ENCODE measurements at regions not wholly inside any gene's neighbourhood (a gene's known extent, or its start where the extent isn't known, plus 50 kb on each side); places are given as distances from the start of the nearest gene placed in this dataset.

- intact Hi-C loops (cut with DNase I), result no loop called here
- DNase-seq (ENCODE audit: low spot score) (no peak), ATAC-seq (no peak)
Measured at GRCh38 chr3:117710501-117710900, 1000.9 kb downstream of the TUSC7 start.

- intact Hi-C loops (cut with DNase I), result no loop called here
- DNase-seq (ENCODE audit: low spot score) (no peak), ATAC-seq (no peak)
Measured at GRCh38 chr3:117719316-117719926, 1009.8 kb downstream of the TUSC7 start.

- DNase-seq (ENCODE audit: low spot score) (no peak), ATAC-seq (no peak)
- intact Hi-C loops (cut with DNase I), result no loop called here
Measured at GRCh38 chr3:117721866-117722265, 1012.3 kb downstream of the TUSC7 start.

GRCh38 chr3:117722856-117723255, 1013.3 kb downstream of the TUSC7 start:
- ATAC-seq, result peak; percentile 65

GRCh38 chr3:117723825-117724224, 1014.2 kb downstream of the TUSC7 start:
- intact Hi-C loops (cut with DNase I), result no loop called here
- no peak for DNase-seq (ENCODE audit: low spot score)
- ATAC-seq, result no peak

More at GRCh38 chr3:117722856-117723255, 1013.3 kb downstream of the TUSC7 start:
- DNase-seq (ENCODE audit: low spot score), result no peak
- intact Hi-C loops (cut with DNase I), result no loop called here

- ATAC-seq, result no peak
- intact Hi-C loops (cut with DNase I), result no loop called here
- no peak for DNase-seq (ENCODE audit: low spot score)
Measured at GRCh38 chr3:117725314-117725713, 1015.7 kb downstream of the TUSC7 start.

GRCh38 chr3:117726776-117727175, 1017.2 kb downstream of the TUSC7 start:
- no peak for DNase-seq (ENCODE audit: low spot score)
- intact Hi-C loops (cut with DNase I), result no loop called here
- ATAC-seq, result no peak

GRCh38 chr3:117728226-117728625, 1018.6 kb downstream of the TUSC7 start:
- intact Hi-C loops (cut with DNase I), result no loop called here
- DNase-seq (ENCODE audit: low spot score) (no peak), ATAC-seq (no peak)

GRCh38 chr3:117734496-117734895, 1024.9 kb downstream of the TUSC7 start:
- DNase-seq (ENCODE audit: low spot score), result no peak
- no peak for ATAC-seq
- intact Hi-C loops (cut with DNase I), result no loop called here

- intact Hi-C loops (cut with DNase I), result no loop called here
- no peak for ATAC-seq
- DNase-seq (ENCODE audit: low spot score), result no peak
Measured at GRCh38 chr3:117735481-117736101, 1026.0 kb downstream of the TUSC7 start.

- intact Hi-C loops (cut with DNase I), result no loop called here
- no peak for DNase-seq (ENCODE audit: low spot score)
Measured at GRCh38 chr3:117736846-117737245, 1027.3 kb downstream of the TUSC7 start.

GRCh38 chr3:117743993-117744392, 1034.4 kb downstream of the TUSC7 start:
- no peak for DNase-seq (ENCODE audit: low spot score)
- ATAC-seq, result no peak
- intact Hi-C loops (cut with DNase I), result no loop called here

More at GRCh38 chr3:117736846-117737245, 1027.3 kb downstream of the TUSC7 start:
- no peak for ATAC-seq

- DNase-seq (ENCODE audit: low spot score) (no peak), ATAC-seq (no peak)
- intact Hi-C loops (cut with DNase I), result no loop called here
Measured at GRCh38 chr3:117744935-117745334, 1035.4 kb downstream of the TUSC7 start.

- ATAC-seq (no peak), DNase-seq (ENCODE audit: low spot score) (no peak)
- intact Hi-C loops (cut with DNase I), result no loop called here
Measured at GRCh38 chr3:117745516-117745915, 1035.9 kb downstream of the TUSC7 start.

- intact Hi-C loops (cut with DNase I), result no loop called here
- DNase-seq (ENCODE audit: low spot score), result no peak
- ATAC-seq, result peak; percentile 45
Measured at GRCh38 chr3:117746066-117746465, 1036.5 kb downstream of the TUSC7 start.

- DNase-seq (ENCODE audit: low spot score), result no peak
- ATAC-seq, result no peak
- intact Hi-C loops (cut with DNase I), result no loop called here
Measured at GRCh38 chr3:117748131-117748530, 1038.6 kb downstream of the TUSC7 start.

GRCh38 chr3:117750674-117751269, 1041.2 kb downstream of the TUSC7 start:
- ATAC-seq (no peak), DNase-seq (ENCODE audit: low spot score) (no peak)
- intact Hi-C loops (cut with DNase I), result no loop called here

GRCh38 chr3:117751651-117752050, 1042.1 kb downstream of the TUSC7 start:
- ATAC-seq, result no peak
- intact Hi-C loops (cut with DNase I), result no loop called here
- DNase-seq (ENCODE audit: low spot score), result no peak

- intact Hi-C loops (cut with DNase I), result no loop called here
- no peak for DNase-seq (ENCODE audit: low spot score)
- ATAC-seq, result no peak
Measured at GRCh38 chr3:117752984-117753717, 1043.6 kb downstream of the TUSC7 start.

- ATAC-seq (no peak), DNase-seq (ENCODE audit: low spot score) (no peak)
- intact Hi-C loops (cut with DNase I), result no loop called here
Measured at GRCh38 chr3:117754058-117754457, 1044.5 kb downstream of the TUSC7 start.

All from sciatic nerve (tissue), 2 donors.